Common myeloid progenitor, CD34-positive (primary cell): ENCODE measurements at regions not wholly inside any gene's neighbourhood (a gene's known extent, or its start where the extent isn't known, plus 50 kb on each side); places are given as distances from the start of the nearest gene placed in this dataset.
"Not testable (repeated sequence)": the region's sequence is repeated elsewhere in the genome, so short reads cannot be mapped to it uniquely, and the experiment has no call there.

Experiments used
- CTCF ChIA-PET: fragments of 350-600 bp; sonication (Branson Sonifier 250); formaldehyde crosslinking; loops from one replicate; lab custom pipeline; 2021; ENCODE audit warnings: antibody characterized with exemption; lab: Charles Lee
- POLR2A ChIA-PET: fragments of 350-600 bp; sonication (Branson Sonifier 250); formaldehyde crosslinking; loops from one replicate; lab custom pipeline; 2021; ENCODE audit warnings: antibody characterized with exemption; lab: Charles Lee
- DNase-seq, 3 donors: peaks; one replicate each; pipeline versions ENCODE4 v3.0.0 to v3.0.0-alpha.2; 2013
- H3K27ac ChIP-seq, 2 experiments: 1 replicate in 1 of 2; 2 replicates in 1 of 2; pipeline ENCODE4 v1.7.0; 2013; ENCODE audit warnings: inconsistent platforms in 2 of 2, low read length in 2 of 2, mild to moderate bottlenecking in 2 of 2, low read depth in 1 of 2, moderate library complexity in 1 of 2; ENCODE audit not compliant: severe bottlenecking in 2 of 2, insufficient read depth in 1 of 2, poor library complexity in 1 of 2
- H3K27me3 ChIP-seq, 5 experiments: replicated peaks in 2 of 5; 1 replicate in 3 of 5; 2 replicates in 2 of 5; pipeline versions ENCODE4 v1.6.1 to v1.7.0; 2013; ENCODE audit warnings: low read length in 4 of 5, mild to moderate bottlenecking in 2 of 5, moderate library complexity in 2 of 5, inconsistent platforms in 1 of 5; ENCODE audit not compliant: insufficient read depth in 5 of 5, control insufficient read depth in 4 of 5
- H3K36me3 ChIP-seq, 4 experiments: 1 replicate in 2 of 4; 2 replicates in 2 of 4; pipeline versions ENCODE4 v1.6.1 to v1.7.0; 2013; ENCODE audit warnings: low read length in 3 of 4, control low read depth in 1 of 4, mild to moderate bottlenecking in 1 of 4; ENCODE audit not compliant: control insufficient read depth in 4 of 4, insufficient read depth in 4 of 4
- H3K4me1 ChIP-seq, 4 experiments: 1 replicate in 3 of 4; 2 replicates in 1 of 4; pipeline versions ENCODE4 v1.6.1 to v1.7.1; 2013; ENCODE audit warnings: low read length in 3 of 4, mild to moderate bottlenecking in 3 of 4, control low read depth in 1 of 4, inconsistent platforms in 1 of 4, moderate library complexity in 1 of 4; ENCODE audit not compliant: control insufficient read depth in 4 of 4, insufficient read depth in 4 of 4; ENCODE audit errors: control extremely low read depth in 1 of 4
- H3K4me3 ChIP-seq, 7 experiments: 1 replicate in 4 of 7; 2 replicates in 3 of 7; pipeline versions ENCODE4 v1.5.1 to v1.7.0; 2013; ENCODE audit warnings: mild to moderate bottlenecking in 7 of 7, low read length in 6 of 7, moderate library complexity in 6 of 7, inconsistent platforms in 2 of 7, low read depth in 2 of 7, control low read depth in 1 of 7; ENCODE audit not compliant: insufficient read depth in 4 of 7, control insufficient read depth in 1 of 7; ENCODE audit errors: extremely low read depth in 1 of 7
- H3K9me3 ChIP-seq, 5 experiments: 1 replicate in 4 of 5; 2 replicates in 1 of 5; pipeline versions ENCODE4 v1.6.1 to v1.7.1; 2013; ENCODE audit warnings: low read length in 4 of 5, mild to moderate bottlenecking in 2 of 5, inconsistent platforms in 1 of 5, low read depth in 1 of 5, moderate library complexity in 1 of 5; ENCODE audit not compliant: control insufficient read depth in 4 of 5, insufficient read depth in 2 of 5; ENCODE audit errors: control extremely low read depth in 1 of 5
- WGBS: methylation state at CpG from one replicate; pipeline ENCODE4 v1.1.5; 2013; ENCODE audit not compliant: insufficient coverage; 5-methylcytosine and 5-hydroxymethylcytosine counted together

DNA sequence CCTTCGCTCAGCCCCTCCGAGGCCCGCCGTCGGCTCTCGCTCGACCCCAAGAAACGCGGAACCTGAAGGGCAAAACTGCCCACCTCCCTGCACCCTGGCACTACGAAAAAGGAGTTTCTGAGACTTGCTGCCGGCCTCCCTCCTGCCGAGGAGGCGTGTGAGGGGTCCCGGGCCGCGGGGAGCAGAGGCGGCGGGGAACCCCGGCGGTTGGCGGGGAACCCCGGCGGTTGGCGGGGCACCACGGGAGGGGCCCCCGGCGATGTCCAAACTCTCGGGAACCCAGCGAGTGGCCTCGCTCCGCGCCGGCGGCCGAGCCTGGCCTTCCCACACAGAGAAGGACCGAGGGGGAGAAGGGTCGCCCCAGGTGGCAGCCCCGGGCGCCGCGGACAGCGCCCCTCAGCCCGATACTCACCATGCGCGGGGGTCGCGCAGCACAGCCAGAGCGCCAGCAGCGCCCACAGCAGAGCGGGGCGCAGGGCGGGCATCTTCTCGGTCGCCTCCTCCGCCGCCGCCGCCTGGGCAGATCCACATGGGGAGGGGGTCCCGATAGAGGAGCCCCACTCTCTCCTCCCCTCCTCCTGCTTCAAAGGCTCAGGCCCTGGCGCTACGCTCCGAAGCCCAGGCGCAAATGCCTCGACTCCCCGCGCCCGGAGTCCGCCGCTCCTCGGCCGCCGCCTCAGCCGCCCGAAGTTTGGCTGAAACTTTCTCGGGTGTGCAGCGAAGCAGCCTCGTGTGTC, 69.4 kb upstream of the NUDT4B start:
- CTCF ChIA-PET, H3K27me3 ChIP-seq, H3K36me3 ChIP-seq, POLR2A ChIA-PET, H3K4me1 ChIP-seq, H3K9me3 ChIP-seq, H3K27ac ChIP-seq: not testable (repeated sequence)
- peak overlapping the region in 3 of 7 experiments; percentile 15 to 52 (median 46) for H3K4me3 ChIP-seq
- DNase-seq: peak in 2 of 3 donors; percentile 37 to 71
- 0% methylated on average over 4 of the region's 77 CpGs for WGBS

DNA sequence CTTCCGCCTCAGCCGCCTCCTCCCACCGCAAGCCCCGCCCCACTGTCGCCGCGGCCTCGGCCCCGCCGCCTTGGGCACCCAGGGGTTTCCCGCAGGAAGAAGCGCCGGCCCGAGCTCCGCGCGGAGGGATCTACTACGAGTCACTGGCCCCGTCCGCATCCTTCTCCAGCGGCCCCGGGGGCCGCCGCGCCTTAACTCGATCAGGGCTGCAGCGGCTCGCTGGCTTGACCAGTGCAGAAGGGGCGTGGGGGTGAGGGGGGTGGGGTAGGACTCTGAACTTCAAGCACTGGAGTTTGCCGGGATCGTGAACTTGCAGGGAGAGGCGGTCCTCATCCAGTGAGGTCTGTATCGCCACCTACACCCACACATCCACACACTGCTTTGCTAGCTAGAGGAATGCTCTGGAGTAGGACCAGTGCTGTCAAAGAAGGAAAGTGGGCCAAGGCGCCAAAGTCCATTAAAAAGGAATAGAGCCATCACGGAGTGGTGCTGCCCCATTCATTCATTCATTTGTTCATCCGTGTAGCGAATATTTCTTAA, 68.7 kb upstream of the NUDT4B start:
- H3K27ac ChIP-seq, H3K4me1 ChIP-seq, CTCF ChIA-PET, H3K27me3 ChIP-seq, DNase-seq, H3K4me3 ChIP-seq, H3K36me3 ChIP-seq, POLR2A ChIA-PET, H3K9me3 ChIP-seq: not testable (repeated sequence)
- WGBS: no CpG with 5 or more reads among the region's 37 CpGs

DNA sequence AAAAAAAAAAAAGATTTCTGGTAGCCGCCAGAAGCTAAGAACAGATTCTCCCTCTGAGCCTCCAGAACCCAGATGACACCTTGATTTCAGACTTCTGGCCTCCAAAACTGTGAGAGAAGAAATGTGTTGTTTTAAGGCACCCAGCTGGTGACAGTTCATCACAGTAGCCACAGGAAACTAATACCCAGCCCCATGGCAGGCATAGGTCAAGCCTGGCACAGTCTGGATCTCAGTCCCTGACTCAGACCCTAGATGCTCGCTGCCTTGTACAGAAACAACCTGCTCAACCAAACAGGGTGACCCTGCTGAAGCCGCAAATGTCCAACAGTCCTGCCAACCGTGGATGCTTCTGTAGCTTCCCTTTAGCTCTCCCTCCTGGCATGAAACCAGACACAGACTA, 61.8 kb upstream of the NUDT4B start:
- CTCF ChIA-PET, H3K27me3 ChIP-seq, H3K27ac ChIP-seq, POLR2A ChIA-PET, DNase-seq, H3K36me3 ChIP-seq, H3K9me3 ChIP-seq, H3K4me1 ChIP-seq, H3K4me3 ChIP-seq: not testable (repeated sequence)
- WGBS: no CpG with 5 or more reads among the region's 4 CpGs

DNA sequence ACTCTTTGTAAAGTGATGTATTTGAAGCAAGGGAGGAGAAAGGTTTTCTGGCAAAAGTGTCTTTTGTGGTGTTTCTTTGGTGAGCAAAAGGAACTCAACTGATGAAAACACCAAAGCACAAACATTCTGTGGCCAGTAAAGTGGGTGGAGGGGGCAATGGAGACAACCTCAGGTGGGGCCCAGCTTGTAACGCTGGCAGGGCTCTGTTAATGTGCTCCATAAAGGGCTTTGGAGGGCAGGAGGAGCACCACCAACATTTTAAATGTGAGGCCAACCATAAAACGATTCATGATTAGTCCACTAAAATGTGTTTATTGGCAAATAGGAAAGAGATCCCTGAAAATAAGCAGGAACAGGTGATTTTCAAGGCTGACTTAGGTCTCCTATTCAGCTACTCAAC, 61.2 kb upstream of the NUDT4B start:
- WGBS: no CpG with 5 or more reads among the region's 2 CpGs
- POLR2A ChIA-PET, H3K36me3 ChIP-seq, DNase-seq, H3K4me3 ChIP-seq, H3K27ac ChIP-seq, H3K9me3 ChIP-seq, H3K27me3 ChIP-seq, CTCF ChIA-PET, H3K4me1 ChIP-seq: not testable (repeated sequence)
